Peyer's patch (tissue), 4 donors: ENCODE measurements at regions not wholly inside any gene's neighbourhood (a gene's known extent, or its start where the extent isn't known, plus 50 kb on each side); places are given as distances from the start of the nearest gene placed in this dataset.

Source experiments
- DNase-seq, 3 donors: peaks; one replicate each; pipeline ENCODE4 v3.0.0-alpha.2; 2017 to 2019
- H3K27ac ChIP-seq, 4 donors: fragments of 200-600 bp; sonication (generic); one replicate each; pipeline ENCODE4 v1.5.1; 2016 to 2019
- H3K27me3 ChIP-seq, 2 donors: fragments of 200-600 bp; sonication (generic); one replicate each; pipeline ENCODE4 v1.5.1; 2019
- H3K36me3 ChIP-seq, 3 donors: fragments of 200-600 bp; sonication (generic); one replicate each; pipeline ENCODE4 v1.5.1; 2016 to 2019
- H3K4me1 ChIP-seq, 4 donors: fragments of 200-600 bp; sonication (generic); one replicate each; pipeline ENCODE4 v1.5.1; 2016 to 2019
- H3K4me3 ChIP-seq, 4 donors: fragments of 200-600 bp; sonication (generic); 1 replicate in 3 of 4; 2 replicates in 1 of 4; pipeline ENCODE4 v1.5.1; 2016 to 2019; ENCODE audit warnings: mild to moderate bottlenecking in 1 of 4
- H3K9me3 ChIP-seq, 4 donors: fragments of 200-600 bp; sonication (generic); one replicate each; pipeline ENCODE4 v1.5.1; 2016 to 2019; ENCODE audit warnings: mild to moderate bottlenecking in 1 of 4
- POLR2A ChIP-seq, 2 donors: fragments of 450-650 bp; IDR thresholded peaks; one replicate each; pipeline ENCODE4 v1.5.1; 2017; ENCODE audit warnings: antibody characterized with exemption in 2 of 2, mild to moderate bottlenecking in 2 of 2, moderate library complexity in 2 of 2
- TF ChIP-seq, protein P1 (sequence below), 6 experiments: fragments of 450-650 bp in 4 of 6; fragments of 200-600 bp in 2 of 6; sonication (generic) in 1 of 6; IDR thresholded peaks; one replicate each; pipeline ENCODE4 v1.5.1; 2017 to 2019; ENCODE audit warnings: antibody characterized with exemption in 6 of 6, mild to moderate bottlenecking in 3 of 6, moderate library complexity in 1 of 6

DNA sequence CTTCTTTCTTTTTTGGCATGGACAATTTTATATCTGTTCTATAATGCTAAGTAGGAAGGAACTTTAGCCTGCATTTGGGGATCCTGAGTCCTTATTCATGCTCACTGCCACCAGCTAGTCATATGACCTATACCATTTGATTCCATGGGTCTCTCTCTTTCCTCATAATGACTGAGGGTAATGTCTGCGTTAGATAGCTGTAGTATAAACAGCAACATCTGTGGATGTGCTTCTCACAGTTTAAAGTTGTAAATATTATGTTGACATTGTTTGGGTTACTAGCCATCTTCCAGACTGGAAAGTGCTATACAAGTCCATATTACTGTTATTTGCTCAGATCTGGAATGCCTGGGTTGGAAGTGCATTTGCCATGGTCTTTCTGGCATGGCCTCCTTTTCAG, 274.9 kb upstream of the SEMA6D start:
- Histone ChIP-seq H3K27me3 (peaks cover 0 to 3% of the 10 kb centered on the region in 2 donors), H3K27ac (no peak overlapping the region), H3K4me3 (no peak overlapping the region), H3K36me3 (no peaks in the 10 kb centered on the region), H3K9me3 (no peaks in the 10 kb centered on the region), H3K4me1 (no peaks in the 10 kb centered on the region)
- no peak for TF ChIP-seq POLR2A (IDR thresholded peaks at IDR 0.05)
- TF ChIP-seq, protein P1, sequence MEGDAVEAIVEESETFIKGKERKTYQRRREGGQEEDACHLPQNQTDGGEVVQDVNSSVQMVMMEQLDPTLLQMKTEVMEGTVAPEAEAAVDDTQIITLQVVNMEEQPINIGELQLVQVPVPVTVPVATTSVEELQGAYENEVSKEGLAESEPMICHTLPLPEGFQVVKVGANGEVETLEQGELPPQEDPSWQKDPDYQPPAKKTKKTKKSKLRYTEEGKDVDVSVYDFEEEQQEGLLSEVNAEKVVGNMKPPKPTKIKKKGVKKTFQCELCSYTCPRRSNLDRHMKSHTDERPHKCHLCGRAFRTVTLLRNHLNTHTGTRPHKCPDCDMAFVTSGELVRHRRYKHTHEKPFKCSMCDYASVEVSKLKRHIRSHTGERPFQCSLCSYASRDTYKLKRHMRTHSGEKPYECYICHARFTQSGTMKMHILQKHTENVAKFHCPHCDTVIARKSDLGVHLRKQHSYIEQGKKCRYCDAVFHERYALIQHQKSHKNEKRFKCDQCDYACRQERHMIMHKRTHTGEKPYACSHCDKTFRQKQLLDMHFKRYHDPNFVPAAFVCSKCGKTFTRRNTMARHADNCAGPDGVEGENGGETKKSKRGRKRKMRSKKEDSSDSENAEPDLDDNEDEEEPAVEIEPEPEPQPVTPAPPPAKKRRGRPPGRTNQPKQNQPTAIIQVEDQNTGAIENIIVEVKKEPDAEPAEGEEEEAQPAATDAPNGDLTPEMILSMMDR (IDR thresholded peaks at IDR 0.05) = no peak
- no peak for DNase-seq

DNA sequence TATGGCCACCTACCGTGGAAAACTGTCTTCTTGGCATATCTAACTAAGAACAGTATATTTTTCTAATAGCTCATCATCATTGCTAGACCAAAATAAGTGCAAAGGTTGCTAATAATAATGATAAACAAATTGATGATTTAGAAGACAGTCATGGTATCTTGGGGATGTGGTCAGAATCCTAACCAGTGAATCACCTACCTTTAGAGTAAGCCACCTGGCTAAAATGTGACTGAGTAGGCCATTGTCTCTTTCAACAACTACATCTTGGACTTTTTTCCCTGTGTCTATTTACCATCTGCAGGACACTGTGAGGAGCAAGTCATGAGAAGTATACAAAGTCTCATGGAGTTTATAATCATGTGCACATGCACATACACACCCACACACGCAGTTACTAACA, 273.5 kb upstream of the SEMA6D start:
- Histone ChIP-seq H3K27ac (no peak overlapping the region), H3K36me3 (no peaks in the 10 kb centered on the region), H3K4me3 (no peak overlapping the region), H3K27me3 (peaks cover 0 to 3% of the 10 kb centered on the region in 2 donors), H3K9me3 (no peaks in the 10 kb centered on the region), H3K4me1 (no peaks in the 10 kb centered on the region)
- TF ChIP-seq, protein P1 (IDR thresholded peaks at IDR 0.05) = no peak
- TF ChIP-seq POLR2A (IDR thresholded peaks at IDR 0.05) = no peak
- DNase-seq = no peak

DNA sequence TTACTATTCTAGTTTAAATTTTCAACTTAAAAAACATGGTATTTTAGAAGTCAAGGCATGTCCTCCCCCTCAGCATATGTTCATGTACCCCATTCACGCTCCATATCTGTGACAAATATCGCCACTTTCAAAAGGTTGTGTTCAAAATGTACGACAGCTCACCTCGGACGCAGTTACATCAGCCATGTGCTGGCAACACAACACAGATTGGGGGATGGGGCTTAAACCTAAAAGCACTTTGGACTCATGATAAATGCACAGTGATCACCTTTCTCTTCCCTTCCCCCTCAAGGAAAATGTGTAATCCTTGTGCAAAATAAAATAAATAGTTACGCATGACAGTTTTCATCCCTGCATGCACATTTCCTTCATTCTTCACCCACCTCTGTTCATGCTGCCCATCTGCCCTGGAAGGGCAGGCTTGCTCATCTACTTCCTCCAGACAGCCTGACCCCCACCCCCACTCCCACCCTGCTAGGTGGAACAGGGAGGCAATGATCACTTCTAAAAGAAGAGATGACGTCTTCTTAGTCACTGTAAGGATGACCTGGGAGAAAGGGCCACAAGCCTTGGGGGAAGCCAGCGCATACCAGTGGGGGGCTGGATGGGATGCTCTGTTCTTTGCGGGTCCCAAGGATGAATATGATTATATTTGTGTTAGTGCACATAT, 271.4 kb upstream of the SEMA6D start:
- DNase-seq = no peak
- Histone ChIP-seq H3K9me3 (no peaks in the 10 kb centered on the region), H3K27me3 (peaks cover 0 to 3% of the 10 kb centered on the region in 2 donors), H3K36me3 (no peaks in the 10 kb centered on the region), H3K27ac (no peak overlapping the region), H3K4me1 (no peaks in the 10 kb centered on the region), H3K4me3 (no peak overlapping the region)
- TF ChIP-seq POLR2A (IDR thresholded peaks at IDR 0.05) = no peak
- TF ChIP-seq, protein P1 (IDR thresholded peaks at IDR 0.05) = no peak

DNA sequence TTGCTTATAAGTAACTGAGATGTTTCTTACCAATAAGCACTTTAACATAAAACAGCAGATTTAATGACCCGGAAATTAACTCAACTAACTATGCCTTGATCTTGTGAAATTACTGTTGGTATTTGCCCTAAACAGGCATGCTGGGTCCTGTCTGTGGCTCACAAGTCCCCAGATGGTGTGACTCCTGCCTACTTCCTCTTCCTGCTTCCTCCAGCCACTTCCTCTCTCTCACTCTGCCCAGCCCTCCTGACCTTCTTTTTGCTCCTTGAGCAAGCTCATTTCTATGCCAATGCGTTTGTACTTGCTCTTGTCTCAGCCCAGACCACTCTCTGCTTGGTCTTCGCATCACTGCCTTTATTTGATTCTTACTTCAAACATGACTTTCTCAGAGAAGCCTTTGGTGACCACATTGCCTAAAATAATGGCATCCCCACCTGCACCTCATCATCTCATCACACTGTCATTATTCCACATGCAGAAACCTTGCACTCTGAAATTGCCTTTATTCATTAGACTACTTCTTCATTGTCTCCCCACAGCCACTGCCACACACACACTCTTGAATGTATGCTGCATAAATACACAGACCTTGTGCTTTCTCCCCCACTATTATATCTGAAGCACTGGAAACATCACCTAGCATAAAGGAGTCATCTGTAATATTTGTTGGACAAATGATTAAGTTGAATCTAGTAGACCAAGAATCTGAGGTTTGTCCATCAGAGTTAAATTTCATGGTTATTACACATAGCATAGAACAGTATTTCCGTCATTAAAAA, 256.3 kb upstream of the SEMA6D start:
- Histone ChIP-seq H3K4me3 (no peak overlapping the region), H3K9me3 (no peaks in the 10 kb centered on the region), H3K4me1 (no peaks in the 10 kb centered on the region), H3K27me3 (no peaks in the 10 kb centered on the region), H3K27ac (no peak overlapping the region), H3K36me3 (no peaks in the 10 kb centered on the region)
- TF ChIP-seq POLR2A (IDR thresholded peaks at IDR 0.05) = no peak
- TF ChIP-seq, protein P1 (IDR thresholded peaks at IDR 0.05) = no peak
- DNase-seq = no peak

DNA sequence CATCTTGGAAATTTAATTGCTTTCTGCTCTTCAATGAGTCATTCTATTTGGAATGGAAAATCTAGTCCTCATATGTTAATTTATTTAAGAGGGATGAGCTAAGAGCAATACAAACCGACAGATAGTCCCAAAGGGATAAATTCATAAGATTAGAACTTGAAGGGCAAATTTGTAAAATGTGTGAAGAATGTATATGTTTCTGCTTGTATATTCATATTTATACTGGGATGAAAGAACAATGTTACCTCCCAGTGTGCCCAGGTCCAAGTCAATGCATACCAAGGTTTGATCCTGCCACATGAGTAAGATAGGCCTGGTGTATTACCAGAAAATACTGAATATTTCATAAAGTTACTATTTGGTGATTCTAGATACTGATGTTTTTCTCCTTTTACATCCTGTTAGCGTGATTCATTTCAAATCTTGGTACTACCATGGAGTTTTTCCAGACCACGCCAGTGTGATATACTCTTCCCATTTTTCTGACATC, 255.6 kb upstream of the SEMA6D start:
- Histone ChIP-seq H3K27ac (no peak overlapping the region), H3K9me3 (no peaks in the 10 kb centered on the region), H3K36me3 (no peaks in the 10 kb centered on the region), H3K4me3 (no peak overlapping the region), H3K27me3 (no peaks in the 10 kb centered on the region), H3K4me1 (no peaks in the 10 kb centered on the region)
- no peak for DNase-seq
- TF ChIP-seq POLR2A (IDR thresholded peaks at IDR 0.05) = no peak
- TF ChIP-seq, protein P1 (IDR thresholded peaks at IDR 0.05) = no peak
